Neutrophil (primary cell): ENCODE measurements at regions not wholly inside any gene's neighbourhood (a gene's known extent, or its start where the extent isn't known, plus 50 kb on each side); places are given as distances from the start of the nearest gene placed in this dataset.

Source experiments
- H3K27ac ChIP-seq: fragments of 200-600 bp; sonication (generic); 2 replicates; pipeline ENCODE4 v1.5.1; 2016; ENCODE audit warnings: mild to moderate bottlenecking, moderate library complexity
- H3K27me3 ChIP-seq: fragments of 200-600 bp; sonication (generic); 2 replicates; pipeline ENCODE4 v1.6.0; 2016; ENCODE audit warnings: mild to moderate bottlenecking
- H3K36me3 ChIP-seq: fragments of 200-600 bp; sonication (generic); 2 replicates; pipeline ENCODE4 v1.5.1; 2017
- H3K4me1 ChIP-seq, 2 experiments: fragments of 200-600 bp in 1 of 2; sonication (generic) in 1 of 2; 1 replicate in 1 of 2; 2 replicates in 1 of 2; pipeline versions ENCODE4 v1.5.1 to v1.6.1; 2013 to 2016; ENCODE audit warnings: low read depth in 1 of 2, low read length in 1 of 2, mild to moderate bottlenecking in 1 of 2, moderate library complexity in 1 of 2; ENCODE audit not compliant: control insufficient read depth in 1 of 2, insufficient read depth in 1 of 2
- H3K4me3 ChIP-seq, 2 experiments: fragments of 200-600 bp in 1 of 2; sonication (generic) in 1 of 2; 1 replicate in 1 of 2; 2 replicates in 1 of 2; pipeline ENCODE4 v1.5.1; 2013 to 2016; ENCODE audit warnings: low read depth in 1 of 2, low read length in 1 of 2, mild to moderate bottlenecking in 1 of 2, moderate library complexity in 1 of 2
- H3K9me3 ChIP-seq: fragments of 200-600 bp; sonication (generic); 2 replicates; pipeline ENCODE4 v1.5.1; 2016
- TF ChIP-seq, protein P1 (sequence below): fragments of 200-600 bp; sonication (generic); IDR thresholded peaks from 2 replicates; pipeline ENCODE4 v1.5.1; 2016; ENCODE audit warnings: antibody characterized with exemption

DNA sequence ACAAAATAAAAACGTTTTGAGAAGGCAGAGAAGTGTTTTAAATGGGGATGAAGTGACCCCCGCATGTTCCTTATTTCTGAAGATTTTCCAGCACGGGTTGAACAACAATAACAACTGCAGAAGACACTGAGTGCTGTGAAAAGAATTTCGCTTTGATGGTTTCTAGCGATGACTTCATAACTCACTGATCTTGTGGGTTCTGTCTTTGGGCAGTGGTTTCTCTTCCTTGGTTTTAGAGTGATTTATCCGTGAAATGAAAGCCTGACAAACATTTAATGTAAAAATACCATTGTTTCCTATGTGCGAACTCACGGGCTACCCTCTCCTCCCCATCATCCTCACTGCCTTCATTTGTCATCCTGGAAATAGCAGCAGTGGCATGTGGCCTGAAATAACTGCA, 793.9 kb downstream of the QKI start:
- TF ChIP-seq, protein P1, sequence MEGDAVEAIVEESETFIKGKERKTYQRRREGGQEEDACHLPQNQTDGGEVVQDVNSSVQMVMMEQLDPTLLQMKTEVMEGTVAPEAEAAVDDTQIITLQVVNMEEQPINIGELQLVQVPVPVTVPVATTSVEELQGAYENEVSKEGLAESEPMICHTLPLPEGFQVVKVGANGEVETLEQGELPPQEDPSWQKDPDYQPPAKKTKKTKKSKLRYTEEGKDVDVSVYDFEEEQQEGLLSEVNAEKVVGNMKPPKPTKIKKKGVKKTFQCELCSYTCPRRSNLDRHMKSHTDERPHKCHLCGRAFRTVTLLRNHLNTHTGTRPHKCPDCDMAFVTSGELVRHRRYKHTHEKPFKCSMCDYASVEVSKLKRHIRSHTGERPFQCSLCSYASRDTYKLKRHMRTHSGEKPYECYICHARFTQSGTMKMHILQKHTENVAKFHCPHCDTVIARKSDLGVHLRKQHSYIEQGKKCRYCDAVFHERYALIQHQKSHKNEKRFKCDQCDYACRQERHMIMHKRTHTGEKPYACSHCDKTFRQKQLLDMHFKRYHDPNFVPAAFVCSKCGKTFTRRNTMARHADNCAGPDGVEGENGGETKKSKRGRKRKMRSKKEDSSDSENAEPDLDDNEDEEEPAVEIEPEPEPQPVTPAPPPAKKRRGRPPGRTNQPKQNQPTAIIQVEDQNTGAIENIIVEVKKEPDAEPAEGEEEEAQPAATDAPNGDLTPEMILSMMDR = no peak

DNA sequence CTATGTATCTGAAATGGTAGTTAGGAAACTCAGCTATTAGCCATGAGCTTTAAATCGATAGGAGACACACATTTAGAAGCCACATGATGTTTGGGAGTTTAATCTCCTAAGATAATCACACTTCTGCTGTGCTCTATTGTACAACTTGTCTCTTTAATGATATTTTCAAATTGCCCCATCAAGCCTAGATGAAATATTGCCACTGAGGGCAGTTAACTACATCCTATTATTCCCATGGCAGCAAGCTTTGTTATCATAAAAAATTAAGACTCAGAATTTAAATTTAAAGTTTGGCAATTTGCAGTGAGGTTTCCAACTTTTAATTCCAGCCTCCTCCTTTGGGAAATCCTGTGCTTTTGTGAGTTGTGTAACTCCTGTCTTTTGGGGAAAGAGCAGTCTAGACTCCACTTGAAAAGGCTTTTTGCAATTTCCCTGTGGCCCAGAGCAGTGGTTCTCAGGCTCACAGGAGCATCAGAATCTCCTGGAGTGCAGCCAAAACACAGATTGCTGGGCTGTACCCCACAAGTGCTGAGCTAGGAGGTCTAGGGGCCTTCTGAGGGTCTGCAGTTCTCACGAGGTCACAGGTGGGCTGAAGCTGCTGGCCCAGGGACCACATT, 792.4 kb downstream of the QKI start:
- H3K27ac ChIP-seq = no peak overlapping the region
- no peak overlapping the region for H3K4me3 ChIP-seq
- H3K36me3 ChIP-seq = no peaks in the 10 kb centered on the region
- TF ChIP-seq, protein P1 = no peak
- no peaks in the 10 kb centered on the region for H3K4me1 ChIP-seq
- H3K9me3 ChIP-seq = no peaks in the 10 kb centered on the region
- no peaks in the 10 kb centered on the region for H3K27me3 ChIP-seq

More for the DNA sequence above, 793.9 kb downstream of the QKI start:
- H3K36me3 ChIP-seq = no peaks in the 10 kb centered on the region
- H3K9me3 ChIP-seq = no peaks in the 10 kb centered on the region
- H3K27ac ChIP-seq = no peak overlapping the region
- no peak overlapping the region for H3K4me3 ChIP-seq
- no peaks in the 10 kb centered on the region for H3K4me1 ChIP-seq
- no peaks in the 10 kb centered on the region for H3K27me3 ChIP-seq

DNA sequence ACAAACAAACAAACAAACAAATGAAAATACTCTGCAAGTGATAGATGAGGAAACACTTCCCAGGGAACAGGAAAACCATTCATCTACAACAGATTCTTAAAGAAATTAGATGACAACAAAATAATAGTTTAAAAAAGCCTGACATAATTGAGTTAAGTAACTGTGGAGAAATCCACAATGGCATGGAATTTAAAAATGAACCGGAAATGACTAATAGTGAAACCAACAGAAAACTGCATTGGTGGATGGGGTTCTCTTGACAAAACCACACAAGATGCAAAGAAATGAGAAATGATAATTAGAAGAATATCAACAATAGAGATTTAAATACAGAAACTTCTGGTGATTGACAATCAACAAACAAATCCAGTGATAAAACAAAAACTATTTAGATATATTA, 785.6 kb downstream of the QKI start:
- no peaks in the 10 kb centered on the region for H3K4me1 ChIP-seq
- TF ChIP-seq, protein P1 = no peak

DNA sequence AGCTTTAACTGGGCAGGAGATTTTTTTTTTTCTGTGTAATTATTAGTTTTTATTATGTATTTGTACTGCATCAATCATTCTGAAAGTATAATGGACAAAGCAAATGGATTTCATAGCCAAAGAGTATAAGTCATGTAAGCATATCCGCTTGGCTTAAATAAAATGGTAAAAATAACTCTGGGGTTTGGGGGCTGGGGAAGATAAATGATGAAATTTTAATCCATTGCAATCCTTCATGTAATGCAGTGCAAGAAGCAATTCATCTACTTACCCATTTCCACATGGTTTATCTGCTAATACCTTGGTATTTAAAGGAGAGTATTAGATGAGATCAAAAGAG, 781.4 kb downstream of the QKI start:
- H3K9me3 ChIP-seq = no peaks in the 10 kb centered on the region
- no peaks in the 10 kb centered on the region for H3K36me3 ChIP-seq
- TF ChIP-seq, protein P1 = no peak
- H3K4me3 ChIP-seq = no peak overlapping the region
- no peak overlapping the region for H3K27ac ChIP-seq
- no peaks in the 10 kb centered on the region for H3K4me1 ChIP-seq
- no peaks in the 10 kb centered on the region for H3K27me3 ChIP-seq

More for the DNA sequence above, 785.6 kb downstream of the QKI start:
- Histone ChIP-seq H3K9me3 (no peaks in the 10 kb centered on the region), H3K36me3 (no peaks in the 10 kb centered on the region), H3K27me3 (no peaks in the 10 kb centered on the region), H3K4me3 (no peak overlapping the region), H3K27ac (no peak overlapping the region)

DNA sequence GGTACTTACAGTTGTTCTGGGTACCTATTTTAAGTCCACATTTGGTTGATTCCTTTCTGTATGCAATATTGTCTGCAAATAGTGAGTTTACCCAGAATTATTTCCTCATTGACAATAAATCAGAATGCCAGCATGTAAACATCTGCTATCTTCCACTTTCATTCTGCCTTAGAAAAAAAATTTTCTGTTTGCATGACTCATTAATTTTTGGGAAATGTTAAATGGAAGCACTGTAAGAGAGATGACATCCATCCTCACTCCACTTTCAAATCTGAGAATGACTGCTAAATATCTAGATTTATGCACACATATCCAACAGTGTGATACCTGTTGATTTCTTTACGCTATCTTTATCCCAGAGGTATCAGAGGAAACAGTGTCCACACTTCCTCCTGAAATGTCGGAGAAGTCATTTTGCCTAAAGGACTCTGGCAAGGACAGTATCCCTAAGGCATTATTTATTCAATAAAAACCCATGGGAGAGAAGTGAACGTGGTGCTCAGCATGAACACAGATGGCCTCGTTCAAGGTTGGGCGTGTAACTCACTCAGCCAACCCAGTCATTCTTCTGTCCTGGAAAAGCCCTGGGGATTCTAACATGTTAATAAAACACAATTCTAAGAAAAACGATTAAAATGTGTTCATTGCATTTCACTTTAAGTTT, 780.9 kb downstream of the QKI start:
- H3K4me1 ChIP-seq = no peaks in the 10 kb centered on the region
- H3K27ac ChIP-seq = no peak overlapping the region
- TF ChIP-seq, protein P1 = no peak
- H3K27me3 ChIP-seq = no peaks in the 10 kb centered on the region
- H3K4me3 ChIP-seq = no peak overlapping the region
- no peaks in the 10 kb centered on the region for H3K9me3 ChIP-seq
- H3K36me3 ChIP-seq = no peaks in the 10 kb centered on the region
